GM12878 (cell line): ENCODE measurements at regions not wholly inside any gene's neighbourhood (a gene's known extent, or its start where the extent isn't known, plus 50 kb on each side); places are given as distances from the start of the nearest gene placed in this dataset.

Source experiments
- ATAC-seq: fragments of 200-7000 bp; cut with Tn5 transposase; 3 replicates; pipeline ENCODE4 v1.9.1; 2020; ENCODE audit warnings: mild to moderate bottlenecking, moderate library complexity
- BruUV-seq: library from RNA; stranded (reverse); fragments of 400-500 nt; replicated peaks from 2 replicates; lab custom pipeline; 2021; lab: Mats Ljungman, UMichigan
- CTCF ChIA-PET: fragments of 300-600 bp; sonication (Branson Sonifier 250); formaldehyde crosslinking; extraction: SDS; loops from one replicate; lab custom pipeline; 2021; ENCODE audit warnings: inconsistent platforms; lab: Yijun Ruan, JAX
- POLR2A ChIA-PET: fragments of 350-600 bp; formaldehyde crosslinking; extraction: SDS; loops from one replicate; lab custom pipeline; 2021; ENCODE audit warnings: inconsistent platforms; lab: Charles Lee
- RAD21 ChIA-PET: fragments of 300-600 bp; sonication (Branson Sonifier 250); formaldehyde crosslinking; loops from one replicate; lab custom pipeline; 2023; ENCODE audit warnings: antibody characterized with exemption; ENCODE audit not compliant: unreplicated experiment; lab: Charles Lee
- SMC1A ChIA-PET: fragments of 300-600 bp; sonication (Branson Sonifier 250); formaldehyde crosslinking; loops from one replicate; lab custom pipeline; 2023; ENCODE audit not compliant: unreplicated experiment, uncharacterized antibody; lab: Charles Lee
- DNase-seq: peaks from one replicate; pipeline ENCODE4 v3.0.0-alpha.2; 2011; ENCODE audit warnings: low read depth, low spot score
- FAIRE-seq: peaks from 3 replicates; lab custom pipeline; 2011; peaks lifted over from hg19 to GRCh38; lab: Jason Lieb, UNC
- H2AFZ ChIP-seq: 2 replicates; pipeline ENCODE4 v1.6.0; 2011; ENCODE audit warnings: low read depth, low read length, control low read depth; ENCODE audit not compliant: control insufficient read depth
- H3K27ac ChIP-seq: 2 replicates; pipeline ENCODE4 v1.5.1; 2011; ENCODE audit warnings: control low read depth; ENCODE audit not compliant: control insufficient read depth, insufficient read depth
- H3K27me3 ChIP-seq, 2 experiments: replicated peaks in 1 of 2; 2 replicates each; pipeline versions ENCODE4 v1.6.0 to v1.6.1; 2011; ENCODE audit warnings: low read length in 1 of 2; ENCODE audit not compliant: control insufficient read depth in 2 of 2, insufficient read depth in 2 of 2
- H3K36me3 ChIP-seq, 2 experiments: 2 replicates each; pipeline ENCODE4 v1.5.1; 2011; ENCODE audit warnings: low read length in 1 of 2; ENCODE audit not compliant: control insufficient read depth in 2 of 2, insufficient read depth in 2 of 2
- H3K4me1 ChIP-seq: 2 replicates; pipeline ENCODE4 v1.6.1; 2011; ENCODE audit warnings: mild to moderate bottlenecking, low read length, moderate library complexity, mixed read lengths; ENCODE audit not compliant: control insufficient read depth, insufficient read depth
- H3K4me2 ChIP-seq: 2 replicates; pipeline ENCODE4 v1.6.0; 2011; ENCODE audit warnings: control low read depth; ENCODE audit not compliant: control insufficient read depth, insufficient read depth
- H3K4me3 ChIP-seq: fragments of 200-600 bp; sonication (generic); 2 replicates; pipeline ENCODE4 v1.5.1; 2016
- H3K79me2 ChIP-seq: 2 replicates; pipeline ENCODE4 v1.6.0; 2011; ENCODE audit warnings: low read length; ENCODE audit not compliant: control insufficient read depth, insufficient read depth
- H3K9ac ChIP-seq: 2 replicates; pipeline ENCODE4 v1.8.0; 2011; ENCODE audit warnings: low read length, control low read depth, mixed read lengths; ENCODE audit not compliant: control insufficient read depth, insufficient read depth
- H3K9me3 ChIP-seq: replicated peaks from 3 replicates; pipeline ENCODE4 v1.5.1; 2011; ENCODE audit warnings: mild to moderate bottlenecking, low read length; ENCODE audit not compliant: control insufficient read depth, insufficient read depth
- H4K20me1 ChIP-seq: 2 replicates; pipeline ENCODE4 v1.6.0; 2011; ENCODE audit not compliant: control insufficient read depth, insufficient read depth
- CHD1 ChIP-seq: IDR thresholded peaks from 2 replicates; pipeline ENCODE4 v1.6.1; 2012; ENCODE audit warnings: low read depth, low read length, improper control_type of control experiment
- E2F8 ChIP-seq: fragments of 450-650 bp; IDR thresholded peaks from 2 replicates; pipeline ENCODE4 v1.6.1; 2018; ENCODE audit warnings: mild to moderate bottlenecking, low read depth, moderate library complexity; ENCODE audit not compliant: partially characterized antibody
- EP300 ChIP-seq, 2 experiments: fragments of 150-350 bp in 1 of 2; IDR thresholded peaks; 2 replicates each; pipeline ENCODE4 v1.6.1; 2011 to 2012; ENCODE audit warnings: low read depth in 2 of 2, low read length in 2 of 2, borderline replicate concordance in 1 of 2, improper control_type of control experiment in 1 of 2, inconsistent platforms in 1 of 2; ENCODE audit not compliant: control insufficient read depth in 1 of 2
- MEF2B ChIP-seq: fragments of 450-650 bp; IDR thresholded peaks from 2 replicates; pipeline ENCODE4 v1.6.1; 2018; ENCODE audit warnings: mild to moderate bottlenecking, moderate library complexity; ENCODE audit not compliant: partially characterized antibody, poor library complexity, severe bottlenecking
- NR2C1 ChIP-seq: fragments of 450-650 bp; IDR thresholded peaks from 2 replicates; pipeline ENCODE4 v1.6.1; 2017; ENCODE audit warnings: antibody characterized with exemption, mild to moderate bottlenecking, moderate library complexity
- PBX3 ChIP-seq: IDR thresholded peaks from 2 replicates; pipeline ENCODE4 v1.6.1; 2011; ENCODE audit warnings: mild to moderate bottlenecking, low read depth, low read length, moderate library complexity; ENCODE audit not compliant: insufficient replicate concordance
- PRDM15 ChIP-seq: fragments of 450-650 bp; formaldehyde crosslinking; IDR thresholded peaks from 2 replicates; pipeline ENCODE4 v1.4.0; 2020; ENCODE audit warnings: mild to moderate bottlenecking, moderate library complexity
- ZNF622 ChIP-seq: fragments of 450-650 bp; IDR thresholded peaks from 2 replicates; pipeline ENCODE4 v1.6.1; 2017; ENCODE audit warnings: mild to moderate bottlenecking, inconsistent platforms
- WGBS: methylation state at CpG from one replicate; pipeline ENCODE4 v1.1.6; 2016; ENCODE audit warnings: low lambda C conversion rate; ENCODE audit not compliant: insufficient replicate concordance, insufficient coverage; ENCODE audit errors: missing lambda C conversion rate; 5-methylcytosine and 5-hydroxymethylcytosine counted together
- in situ Hi-C: fragments of 300-500 bp; cut with MboI; formaldehyde crosslinking; loops from 9 replicates; pipeline ENCODE4 v1.14.3; 2018; ENCODE audit warnings: mixed read lengths
- intact Hi-C: fragments of 100-400 bp; cut with micrococcal nuclease; formaldehyde crosslinking; loops from one replicate; pipeline ENCODE4 v1.14.2; 2022; ENCODE audit not compliant: unreplicated experiment

GRCh38 chr17:53142890-53143289 is 679.8 kb upstream of the KIF2B start:
- H3K4me1 ChIP-seq = no peaks in the 10 kb centered on the region
- H3K79me2 ChIP-seq = no peaks in the 10 kb centered on the region
- no peak overlapping the region for H3K4me3 ChIP-seq
- no peak for ATAC-seq
- POLR2A ChIA-PET = no interaction called here
- no peaks in the 10 kb centered on the region for H4K20me1 ChIP-seq
- H3K4me2 ChIP-seq = no peak overlapping the region
- intact Hi-C loops = no loop called here
- no peak for TF ChIP-seq CHD1
- no peak for TF ChIP-seq PRDM15 (CRISPR knock-in tag)
- no peak for TF ChIP-seq EP300 (IDR thresholded peaks at IDR 0.05; ENCODE audit: borderline replicate concordance in 1 of 2, control insufficient read depth in 1 of 2, low read depth in 2 of 2, low read length in 2 of 2)
- no peak for TF ChIP-seq PBX3
- no peak for TF ChIP-seq E2F8
- no peak for TF ChIP-seq ZNF622
- TF ChIP-seq MEF2B = no peak
- TF ChIP-seq NR2C1 = no peak
- SMC1A ChIA-PET = no interaction called here
- RAD21 ChIA-PET = no interaction called here
- H3K27me3 ChIP-seq = no peaks in the 10 kb centered on the region
- FAIRE-seq = no peak
- H3K36me3 ChIP-seq = no peaks in the 10 kb centered on the region
- H3K9me3 ChIP-seq = no peaks in the 10 kb centered on the region; the same call in 2 of the 3 replicates
- CTCF ChIA-PET = no interaction called here
- DNase-seq = no peak
- BruUV-seq = no TSS peak
- 13% methylated on average over 3 of the region's 3 CpGs for WGBS
- in situ Hi-C loops = no loop called here
- no peak overlapping the region for H2AFZ ChIP-seq
- no peak overlapping the region for H3K9ac ChIP-seq
- H3K27ac ChIP-seq = no peak overlapping the region
